ENCODE measurements at regions not wholly inside any gene's neighbourhood (a gene's known extent, or its start where the extent isn't known, plus 50 kb on each side); places are given as distances from the start of the nearest gene placed in this dataset.

- TF ChIP-seq PKNOX1 (IDR thresholded peaks at IDR 0.05) (no peak), FOXK2 (IDR thresholded peaks at IDR 0.05) (no peak), HDGF (IDR thresholded peaks at IDR 0.05; ENCODE audit: borderline replicate concordance) (no peak), NFRKB (IDR thresholded peaks at IDR 0.05) (no peak), FOXM1 (IDR thresholded peaks at IDR 0.05; ENCODE audit: borderline replicate concordance) (no peak), FOXA1 (IDR thresholded peaks at IDR 0.05) (no peak)
Measured at GRCh38 chr13:81375709-81376108, 1034.8 kb upstream of the SPRY2 start.
